Mammary epithelial cell (primary cell): ENCODE measurements at regions not wholly inside any gene's neighbourhood (a gene's known extent, or its start where the extent isn't known, plus 50 kb on each side); places are given as distances from the start of the nearest gene placed in this dataset.

ENCODE experiments used
- EZH2 ChIP-seq: IDR thresholded peaks from 2 replicates; pipeline ENCODE4 v1.6.1; 2012; ENCODE audit warnings: low read length, inconsistent platforms, borderline replicate concordance
- TF ChIP-seq, protein P1 (sequence below), 2 donors: IDR thresholded peaks in 1 of 2; conservative IDR thresholded peaks in 1 of 2; 2 replicates each; pipeline ENCODE4 v1.5.1; 2011 to 2012; ENCODE audit warnings: inconsistent platforms in 2 of 2, low read length in 2 of 2, mild to moderate bottlenecking in 2 of 2, control low read depth in 1 of 2, low read depth in 1 of 2; ENCODE audit not compliant: insufficient read depth in 1 of 2; ENCODE audit errors: extremely low read depth in 1 of 2

DNA sequence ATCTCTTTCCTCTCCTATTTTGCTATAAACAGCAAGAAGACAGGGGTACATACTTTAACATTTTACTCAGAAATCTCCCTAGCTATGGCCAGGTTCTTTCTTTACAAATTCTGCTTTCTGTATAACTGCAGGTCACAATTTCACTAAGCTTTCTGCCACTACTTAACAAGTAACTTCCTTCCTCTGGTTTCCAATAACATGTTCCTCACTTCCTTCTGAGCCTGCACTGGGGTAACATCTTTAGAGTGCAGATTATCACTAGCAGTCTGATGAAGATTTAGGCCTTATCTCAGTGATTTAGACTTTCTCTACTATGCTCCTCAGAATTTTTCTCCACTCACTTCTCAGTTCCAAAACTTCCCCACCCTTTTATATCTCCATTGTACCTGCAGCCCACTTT lies 1930.5 kb upstream of the AGA start:
- TF ChIP-seq, protein P1, sequence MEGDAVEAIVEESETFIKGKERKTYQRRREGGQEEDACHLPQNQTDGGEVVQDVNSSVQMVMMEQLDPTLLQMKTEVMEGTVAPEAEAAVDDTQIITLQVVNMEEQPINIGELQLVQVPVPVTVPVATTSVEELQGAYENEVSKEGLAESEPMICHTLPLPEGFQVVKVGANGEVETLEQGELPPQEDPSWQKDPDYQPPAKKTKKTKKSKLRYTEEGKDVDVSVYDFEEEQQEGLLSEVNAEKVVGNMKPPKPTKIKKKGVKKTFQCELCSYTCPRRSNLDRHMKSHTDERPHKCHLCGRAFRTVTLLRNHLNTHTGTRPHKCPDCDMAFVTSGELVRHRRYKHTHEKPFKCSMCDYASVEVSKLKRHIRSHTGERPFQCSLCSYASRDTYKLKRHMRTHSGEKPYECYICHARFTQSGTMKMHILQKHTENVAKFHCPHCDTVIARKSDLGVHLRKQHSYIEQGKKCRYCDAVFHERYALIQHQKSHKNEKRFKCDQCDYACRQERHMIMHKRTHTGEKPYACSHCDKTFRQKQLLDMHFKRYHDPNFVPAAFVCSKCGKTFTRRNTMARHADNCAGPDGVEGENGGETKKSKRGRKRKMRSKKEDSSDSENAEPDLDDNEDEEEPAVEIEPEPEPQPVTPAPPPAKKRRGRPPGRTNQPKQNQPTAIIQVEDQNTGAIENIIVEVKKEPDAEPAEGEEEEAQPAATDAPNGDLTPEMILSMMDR (conservative IDR thresholded peaks at IDR 0.05 in 1 of 2, IDR thresholded peaks at IDR 0.05 in 1 of 2; ENCODE audit: extremely low read depth in 1 of 2, insufficient read depth in 1 of 2, low read depth in 1 of 2, low read length in 2 of 2), result no peak
- no peak for TF ChIP-seq EZH2
